Mesenteric fat pad (tissue), 1 donor: ENCODE measurements at regions not wholly inside any gene's neighbourhood (a gene's known extent, or its start where the extent isn't known, plus 50 kb on each side); places are given as distances from the start of the nearest gene placed in this dataset.

ENCODE experiments used
- DNase-seq: peaks from one replicate; pipeline ENCODE4 v3.0.0-alpha.2; 2020; ENCODE audit warnings: low spot score
- donor health status: DM: yes; HTN: yes; CAD: no.

DNA sequence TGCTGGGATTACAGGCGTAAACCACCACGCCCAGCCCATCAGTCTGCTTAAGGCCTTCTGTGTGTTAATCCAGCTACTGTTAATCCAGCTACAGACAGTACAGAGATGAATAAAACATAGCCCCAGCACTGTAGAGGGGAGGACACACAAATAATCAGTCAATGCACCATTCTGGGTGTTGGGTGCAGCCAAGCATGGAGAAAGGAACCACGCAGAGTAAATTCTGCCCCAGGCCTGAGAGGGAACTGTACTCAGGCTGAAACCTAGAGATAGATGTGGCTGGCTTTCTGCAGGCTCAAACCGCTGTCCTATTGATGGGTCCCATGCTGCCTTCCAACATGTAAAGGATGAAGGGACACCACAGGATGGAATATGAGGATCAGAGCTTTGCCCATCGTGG is 136.8 kb upstream of the IGSF21 start:
- no peak for DNase-seq

- no peak for DNase-seq
Observed at GRCh38 chr1:17973694-17974093, 133.9 kb upstream of the IGSF21 start.

DNA sequence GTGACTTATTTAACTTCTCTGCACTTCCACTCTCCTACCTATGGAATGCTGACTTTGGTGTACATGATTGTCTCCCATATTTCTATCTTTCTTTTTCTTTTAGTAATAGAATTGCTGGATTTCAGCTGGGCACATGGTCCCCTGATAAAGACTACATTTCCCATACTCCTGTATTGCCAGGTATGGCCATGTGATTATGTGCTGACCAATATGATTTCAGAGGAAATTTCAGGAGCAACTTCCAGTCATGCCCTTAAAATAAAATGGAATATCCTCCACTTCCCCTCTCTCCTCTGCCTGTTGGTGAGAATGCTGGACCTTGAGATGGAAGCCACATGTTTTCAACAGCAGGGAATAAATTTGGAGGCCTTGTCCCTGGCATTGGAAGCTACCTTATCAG is 130.7 kb upstream of the IGSF21 start:
- no peak for DNase-seq

GRCh38 chr1:17978016-17978415 is 129.6 kb upstream of the IGSF21 start:
- DNase-seq = no peak

DNA sequence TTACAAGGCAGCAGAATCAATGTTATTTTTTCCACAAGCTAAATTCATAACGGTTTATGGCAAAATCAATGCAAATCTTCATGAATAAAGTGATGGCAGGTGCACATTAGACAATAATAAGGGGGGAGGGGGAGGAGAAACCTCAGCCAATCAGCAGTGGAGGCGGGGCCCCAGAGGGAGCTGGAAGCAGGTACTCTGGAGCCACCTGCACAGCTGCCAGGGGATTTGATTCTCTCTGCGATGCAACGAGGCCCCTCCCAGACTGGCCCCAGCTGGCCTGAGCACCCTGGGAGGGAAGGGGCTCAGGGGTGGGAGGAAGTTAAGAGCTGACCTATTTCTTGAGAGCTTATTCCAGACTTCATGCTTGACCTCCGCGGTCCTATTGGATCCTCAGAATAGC is 127.8 kb upstream of the IGSF21 start:
- DNase-seq = no peak

DNA sequence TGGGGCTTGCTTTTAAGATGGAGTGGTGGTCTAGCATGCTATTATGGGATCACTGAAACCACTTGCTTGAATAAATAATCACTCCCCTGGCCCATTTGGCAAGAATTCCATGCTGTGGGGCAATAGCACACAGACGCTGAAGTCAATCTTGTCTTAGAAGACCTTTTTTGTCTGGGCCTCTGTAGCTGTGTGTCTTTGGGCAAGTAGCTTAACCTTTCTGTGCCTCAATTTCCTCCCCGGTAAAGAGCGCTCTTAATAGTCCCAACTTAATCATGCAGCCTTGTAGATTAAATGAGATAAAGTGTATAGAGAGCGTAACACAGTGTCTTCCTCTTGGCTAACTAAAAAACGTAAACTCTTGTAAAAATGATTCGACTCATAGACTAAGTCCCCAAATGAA is 125.4 kb upstream of the IGSF21 start:
- no peak for DNase-seq

DNA sequence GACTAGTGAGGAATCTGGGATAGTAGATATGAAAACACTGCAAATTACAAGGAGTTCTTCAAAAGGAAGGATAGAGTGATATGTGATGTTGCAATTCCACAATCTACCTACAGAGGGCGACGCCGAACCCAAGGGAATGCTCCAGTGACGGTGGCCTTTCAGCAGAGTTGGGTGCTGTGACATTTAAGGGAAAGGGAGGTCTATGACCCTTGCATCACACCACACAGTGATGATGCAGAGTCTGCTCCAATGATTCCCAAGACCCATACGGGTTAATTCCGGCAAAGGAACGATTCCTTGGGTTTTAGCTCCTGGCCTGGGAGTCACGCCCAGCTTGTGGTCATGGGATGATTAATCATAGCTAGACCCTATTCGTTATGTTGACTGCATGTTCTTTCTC is 123.0 kb upstream of the IGSF21 start:
- DNase-seq = no peak

DNA sequence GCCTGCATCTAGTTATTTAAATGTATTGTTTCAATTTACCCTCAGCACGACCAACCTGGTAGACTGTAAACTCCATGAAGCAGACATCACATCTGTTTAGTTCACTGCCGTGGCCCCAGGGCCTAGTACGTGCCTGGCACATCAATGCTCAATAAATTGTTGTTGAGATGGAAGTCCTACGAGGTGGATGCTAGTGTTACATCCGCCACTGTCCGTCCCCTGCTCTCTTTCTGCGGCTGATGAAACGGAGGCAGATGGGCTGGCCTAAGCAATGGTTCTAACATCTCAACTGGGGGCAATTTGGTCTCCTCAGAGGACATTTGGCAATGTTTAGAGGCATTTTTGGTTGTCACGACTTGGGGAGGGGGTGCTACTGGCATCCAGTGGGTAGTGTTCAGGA is 121.4 kb upstream of the IGSF21 start:
- no peak for DNase-seq

GRCh38 chr1:17990401-17990800 is 117.2 kb upstream of the IGSF21 start:
- no peak for DNase-seq

GRCh38 chr1:17991996-17992395 is 115.6 kb upstream of the IGSF21 start:
- DNase-seq = no peak

GRCh38 chr1:17992800-17993199 is 114.8 kb upstream of the IGSF21 start:
- DNase-seq = no peak

GRCh38 chr1:17994046-17994445 is 113.6 kb upstream of the IGSF21 start:
- no peak for DNase-seq

- DNase-seq = no peak
Observed at GRCh38 chr1:17995480-17995879, 112.1 kb upstream of the IGSF21 start.

DNA sequence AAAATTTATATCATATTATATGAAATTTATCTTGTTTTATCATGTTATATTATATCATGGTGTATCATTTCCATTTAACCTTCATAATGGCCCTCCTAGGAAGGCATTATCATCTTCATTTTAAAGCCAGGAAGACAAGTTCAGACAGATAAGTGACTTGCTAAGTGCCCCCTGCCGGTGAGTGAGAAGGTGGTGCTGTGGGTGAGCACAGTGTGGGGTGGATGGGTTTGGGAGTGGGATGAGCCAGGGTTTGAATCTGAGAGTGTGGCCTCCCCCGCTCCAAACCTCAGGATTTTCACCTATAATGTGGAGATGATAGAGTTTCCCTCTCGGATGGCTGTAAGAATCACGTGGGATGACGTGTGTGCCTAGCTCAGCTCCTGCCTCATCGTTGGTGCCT is 108.7 kb upstream of the IGSF21 start:
- DNase-seq = no peak

DNA sequence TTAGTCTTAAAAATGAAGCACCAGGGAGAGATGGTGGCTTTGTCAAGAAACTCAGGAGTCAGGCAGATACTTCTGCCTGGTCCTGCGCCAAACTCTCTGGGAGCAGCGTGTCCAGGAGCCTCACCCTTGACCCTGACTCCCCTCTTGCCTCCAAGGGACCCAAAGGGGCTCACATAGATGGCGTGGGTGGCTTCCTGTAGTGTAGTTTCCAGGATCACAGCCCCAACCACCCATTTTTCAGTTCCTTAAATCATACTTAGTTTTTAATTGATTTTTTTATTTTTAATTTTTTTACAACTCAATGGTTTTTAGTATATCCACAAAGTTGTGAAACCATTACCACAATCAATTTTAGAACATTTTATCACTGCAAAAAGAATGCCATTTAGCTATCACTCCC is 107.7 kb upstream of the IGSF21 start:
- DNase-seq = no peak

GRCh38 chr1:18001725-18002124 is 105.9 kb upstream of the IGSF21 start:
- no peak for DNase-seq

DNA sequence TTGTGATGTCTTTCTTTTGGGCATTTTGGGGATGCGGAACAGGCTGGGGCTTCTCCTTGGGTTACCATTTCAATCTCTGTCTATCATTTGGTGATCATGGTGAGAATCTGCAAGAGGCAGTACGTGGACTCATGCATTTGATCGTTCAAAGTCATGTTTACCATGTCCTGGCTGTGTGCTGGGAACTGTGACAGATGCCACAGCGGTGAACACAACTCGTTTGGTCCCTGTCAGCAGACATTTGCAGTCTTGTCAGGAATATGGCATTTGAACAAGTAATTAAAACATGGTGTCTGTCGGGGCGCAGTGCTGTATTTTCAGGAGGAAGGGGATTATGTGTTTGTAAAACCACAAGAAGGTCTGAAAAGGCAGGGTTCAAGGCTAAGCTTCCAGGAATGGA is 103.3 kb upstream of the IGSF21 start:
- DNase-seq = no peak

DNA sequence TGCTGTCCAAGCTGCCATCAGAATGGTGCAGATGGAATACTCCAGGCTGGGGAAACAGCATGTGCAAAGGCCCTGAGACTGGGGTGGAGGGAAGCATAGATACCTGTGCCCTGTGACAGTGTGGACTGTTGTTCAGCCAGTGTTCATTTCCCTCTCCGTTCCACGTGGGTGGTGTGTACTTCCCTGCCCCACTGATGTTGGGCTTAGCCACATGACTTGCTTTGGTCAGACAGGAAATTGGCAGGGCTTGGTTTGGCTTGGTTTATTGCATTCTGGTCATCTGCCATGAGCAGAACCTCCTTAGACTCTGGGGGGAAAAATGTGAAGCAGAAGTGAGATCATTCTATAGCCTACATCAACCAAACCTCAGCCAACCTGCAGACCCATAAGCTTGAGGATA is 102.4 kb upstream of the IGSF21 start:
- DNase-seq = no peak

- DNase-seq = no peak
Observed at GRCh38 chr1:18007391-18008041, 100.1 kb upstream of the IGSF21 start.

DNA sequence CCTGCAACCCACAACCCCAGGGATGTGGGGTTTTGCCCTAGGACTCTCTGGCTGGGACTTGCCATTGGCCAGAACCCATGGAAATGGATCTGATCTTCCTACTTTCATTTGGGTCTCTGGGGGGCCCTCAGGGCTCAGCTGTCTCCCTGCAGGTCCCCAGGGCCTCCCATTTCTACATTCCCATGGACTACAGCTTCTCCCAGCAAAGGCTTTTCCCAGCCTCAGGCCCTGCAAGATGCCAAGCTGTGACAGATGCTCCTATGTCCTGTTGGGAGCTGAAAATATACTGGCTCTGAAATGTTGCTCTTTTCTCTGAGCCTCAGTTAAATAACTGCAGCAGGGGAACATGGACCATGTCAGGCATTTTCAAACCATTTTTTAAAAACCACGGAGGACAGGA is 99.5 kb upstream of the IGSF21 start:
- no peak for DNase-seq

DNA sequence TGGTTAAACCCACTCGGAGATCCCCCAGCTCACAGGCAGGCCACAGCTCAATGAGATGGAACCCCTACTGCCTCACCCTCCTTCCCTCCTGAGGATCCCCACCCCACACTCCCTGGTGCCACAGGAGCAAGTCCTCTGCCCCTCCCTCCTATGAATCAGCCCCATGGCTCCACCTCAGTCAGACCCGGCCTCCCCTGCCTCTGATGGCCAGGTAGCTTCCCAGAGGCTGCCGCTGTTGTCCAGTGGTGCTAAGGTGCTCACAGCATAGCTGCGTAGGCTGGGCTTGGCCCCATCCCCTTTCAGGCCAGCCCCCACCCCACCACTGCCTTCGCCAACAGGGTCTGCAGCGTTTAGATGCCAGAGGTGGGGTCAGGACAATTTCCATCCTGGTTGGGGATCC is 98.5 kb upstream of the IGSF21 start:
- no peak for DNase-seq

- no peak for DNase-seq
Observed at GRCh38 chr1:18009478-18009961, 98.1 kb upstream of the IGSF21 start.

DNA sequence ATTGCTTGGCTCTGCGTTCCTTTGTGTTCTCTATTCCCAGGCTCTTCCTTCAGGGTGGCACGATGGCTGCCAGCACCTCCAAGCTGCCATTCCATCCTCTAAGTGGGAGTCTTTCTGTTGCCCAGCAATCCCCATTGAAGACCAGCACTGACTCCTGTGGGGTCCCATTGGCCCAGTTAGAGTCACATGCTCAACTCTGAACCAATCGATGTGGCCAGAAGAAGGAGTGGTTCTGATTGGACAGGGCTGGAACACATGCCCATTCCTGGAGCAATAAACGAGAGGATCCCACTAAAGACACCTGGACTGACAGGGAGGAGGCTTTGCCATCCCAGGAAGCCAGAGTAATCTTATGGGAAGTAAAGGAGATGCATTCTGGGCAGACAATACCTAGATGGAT is 97.2 kb upstream of the IGSF21 start:
- no peak for DNase-seq

- DNase-seq = no peak
Observed at GRCh38 chr1:18010945-18011344, 96.7 kb upstream of the IGSF21 start.
